Lower leg skin (tissue), 3 donors: ENCODE measurements at regions not wholly inside any gene's neighbourhood (a gene's known extent, or its start where the extent isn't known, plus 50 kb on each side); places are given as distances from the start of the nearest gene placed in this dataset.

ENCODE experiments used
- CTCF ChIP-seq, 3 donors: fragments of 450-650 bp; IDR thresholded peaks; one replicate each; pipeline ENCODE4 v1.5.1; 2016; ENCODE audit warnings: antibody characterized with exemption in 3 of 3, mild to moderate bottlenecking in 3 of 3, moderate library complexity in 2 of 3
- POLR2A ChIP-seq, 2 donors: fragments of 450-650 bp; IDR thresholded peaks; one replicate each; pipeline ENCODE4 v1.6.1; 2016 to 2017; ENCODE audit warnings: antibody characterized with exemption in 2 of 2, mild to moderate bottlenecking in 1 of 2, moderate library complexity in 1 of 2

- no peak for TF ChIP-seq CTCF (IDR thresholded peaks at IDR 0.05)
- TF ChIP-seq POLR2A (IDR thresholded peaks at IDR 0.05) = no peak
Measured at GRCh38 chr13:109345433-109345941, 440.9 kb downstream of the IRS2 start.
